Liver (tissue), 7 donors: ENCODE measurements at regions not wholly inside any gene's neighbourhood (a gene's known extent, or its start where the extent isn't known, plus 50 kb on each side); places are given as distances from the start of the nearest gene placed in this dataset.
"Not testable (repeated sequence)": the region's sequence is repeated elsewhere in the genome, so short reads cannot be mapped to it uniquely, and the experiment has no call there.

Experiments
- DNase-seq: peaks from one replicate; pipeline ENCODE4 v3.0.0-alpha.2; 2017; ENCODE audit warnings: low spot score
- H3K27ac ChIP-seq, 2 donors: one replicate each; pipeline ENCODE4 v1.7.0; 2013; ENCODE audit warnings: inconsistent platforms in 2 of 2, low read length in 2 of 2, control low read depth in 1 of 2, low read depth in 1 of 2, mild to moderate bottlenecking in 1 of 2
- H3K27me3 ChIP-seq, 4 donors: one replicate each; pipeline versions ENCODE4 v1.6.1 to v1.7.0; 2013; ENCODE audit warnings: low read length in 3 of 4, inconsistent platforms in 1 of 4, mild to moderate bottlenecking in 1 of 4, moderate library complexity in 1 of 4; ENCODE audit not compliant: control insufficient read depth in 4 of 4, insufficient read depth in 4 of 4
- H3K36me3 ChIP-seq, 4 donors: one replicate each; pipeline versions ENCODE4 v1.6.1 to v1.7.0; 2013; ENCODE audit warnings: low read length in 3 of 4, mild to moderate bottlenecking in 3 of 4, low read depth in 1 of 4, moderate library complexity in 1 of 4; ENCODE audit not compliant: control insufficient read depth in 4 of 4, insufficient read depth in 3 of 4
- H3K4me1 ChIP-seq, 4 donors: one replicate each; pipeline versions ENCODE4 v1.6.1 to v1.7.0; 2013; ENCODE audit warnings: low read length in 3 of 4, mild to moderate bottlenecking in 3 of 4, moderate library complexity in 1 of 4; ENCODE audit not compliant: control insufficient read depth in 4 of 4, insufficient read depth in 4 of 4
- H3K4me3 ChIP-seq, 3 donors: one replicate each; pipeline versions ENCODE4 v1.6.1 to v1.7.0; 2013; ENCODE audit warnings: low read length in 3 of 3, control low read depth in 1 of 3, low read depth in 1 of 3, mild to moderate bottlenecking in 1 of 3
- H3K9ac ChIP-seq, 2 donors: one replicate each; pipeline ENCODE4 v1.7.0; 2013; ENCODE audit warnings: low read length in 2 of 2, mild to moderate bottlenecking in 2 of 2, moderate library complexity in 2 of 2, control low read depth in 1 of 2, low read depth in 1 of 2
- H3K9me3 ChIP-seq, 4 donors: one replicate each; pipeline versions ENCODE4 v1.6.1 to v1.7.0; 2013; ENCODE audit warnings: low read length in 3 of 4; ENCODE audit not compliant: control insufficient read depth in 4 of 4
- EGR1 ChIP-seq, 2 donors: IDR thresholded peaks; 2 replicates each; pipeline ENCODE4 v1.6.1; 2016 to 2018; ENCODE audit warnings: antibody characterized with exemption in 2 of 2, low read depth in 2 of 2
- FOXA1 ChIP-seq: IDR thresholded peaks from 2 replicates; pipeline ENCODE4 v1.6.1; 2016; ENCODE audit warnings: antibody characterized with exemption
- FOXA2 ChIP-seq: IDR thresholded peaks from 2 replicates; pipeline ENCODE4 v1.6.1; 2016; ENCODE audit warnings: antibody characterized with exemption
- HNF4A ChIP-seq, 2 donors: conservative IDR thresholded peaks; 2 replicates each; pipeline ENCODE4 v1.6.1; 2016; ENCODE audit warnings: antibody characterized with exemption in 2 of 2, mild to moderate bottlenecking in 2 of 2
- HNF4G ChIP-seq: IDR thresholded peaks from 2 replicates; pipeline ENCODE4 v1.6.1; 2016; ENCODE audit warnings: antibody characterized with exemption
- JUND ChIP-seq, 2 donors: IDR thresholded peaks; 2 replicates each; pipeline ENCODE4 v1.6.1; 2016; ENCODE audit warnings: antibody characterized with exemption in 2 of 2
- MAX ChIP-seq: IDR thresholded peaks from 2 replicates; pipeline ENCODE4 v1.6.1; 2016; ENCODE audit warnings: antibody characterized with exemption
- NR2F2 ChIP-seq: IDR thresholded peaks from 2 replicates; pipeline ENCODE4 v1.6.1; 2016; ENCODE audit warnings: antibody characterized with exemption
- REST ChIP-seq: IDR thresholded peaks from 2 replicates; pipeline ENCODE4 v1.6.1; 2016; ENCODE audit warnings: antibody characterized with exemption, mild to moderate bottlenecking
- RXRA ChIP-seq, 2 donors: IDR thresholded peaks; 2 replicates each; pipeline ENCODE4 v1.6.1; 2017 to 2018; ENCODE audit warnings: antibody characterized with exemption in 2 of 2, mild to moderate bottlenecking in 1 of 2
- SP1 ChIP-seq: IDR thresholded peaks from 2 replicates; pipeline ENCODE4 v1.6.1; 2018; ENCODE audit warnings: antibody characterized with exemption, mild to moderate bottlenecking
- TAF1 ChIP-seq: conservative IDR thresholded peaks from 2 replicates; pipeline ENCODE4 v1.6.1; 2016; ENCODE audit warnings: antibody characterized with exemption, mild to moderate bottlenecking
- YY1 ChIP-seq: IDR thresholded peaks from 2 replicates; pipeline ENCODE4 v1.6.1; 2016; ENCODE audit warnings: antibody characterized with exemption, mild to moderate bottlenecking
- ZBTB33 ChIP-seq: IDR thresholded peaks from 2 replicates; pipeline ENCODE4 v1.6.1; 2016; ENCODE audit warnings: antibody characterized with exemption
- WGBS: extraction: QIAGEN DNeasy Blood & Tissue Kit; methylation state at CpG from one replicate; pipeline ENCODE4 v1.1.7; 2013; 5-methylcytosine and 5-hydroxymethylcytosine counted together
- TF ChIP-seq, protein P1 (sequence below): IDR thresholded peaks from 2 replicates; pipeline ENCODE4 v1.6.1; 2016; ENCODE audit warnings: antibody characterized with exemption
- donor health status: healthy.
- donor health status: healthy.
- donor health status: healthy.
- donor health status: healthy.

GRCh38 chr14:89507521-89507920 is 90.5 kb upstream of the FOXN3 start:
- peaks cover 0 to 2% (median 0%) of the 10 kb centered on the region in 4 donors for H3K36me3 ChIP-seq
- no peak overlapping the region for H3K9ac ChIP-seq
- no peak for DNase-seq
- TF ChIP-seq HNF4A (conservative IDR thresholded peaks at IDR 0.05): peak in 1 of 2 donors; percentile 24
- peak; percentile 59 to 68 for TF ChIP-seq RXRA (IDR thresholded peaks at IDR 0.05)
- no peak for TF ChIP-seq FOXA2
- TF ChIP-seq JUND (IDR thresholded peaks at IDR 0.05): peak in 1 of 2 donors; percentile 48
- H3K27me3 ChIP-seq: no peaks in the 10 kb centered on the region
- H3K4me1 ChIP-seq: peaks cover 2 to 13% (median 9%) of the 10 kb centered on the region in 4 donors
- no peaks in the 10 kb centered on the region for H3K9me3 ChIP-seq
- H3K27ac ChIP-seq: peak overlapping the region in 1 of 2 donors; percentile 37
- no peak overlapping the region for H3K4me3 ChIP-seq
- WGBS: 84% methylated on average over 1 of the region's 1 CpG

GRCh38 chr14:89506891-89507452 is 89.9 kb upstream of the FOXN3 start:
- not testable (repeated sequence) for H3K4me3 ChIP-seq, H3K9me3 ChIP-seq, H3K36me3 ChIP-seq, H3K27me3 ChIP-seq, H3K9ac ChIP-seq, DNase-seq
- WGBS: 76% methylated on average over 8 of the region's 8 CpGs
- peak overlapping the region in 1 of 2 donors; percentile 37 for H3K27ac ChIP-seq
- H3K4me1 ChIP-seq: peaks cover 2 to 13% (median 9%) of the 10 kb centered on the region in 4 donors

- peaks cover 2 to 23% (median 9%) of the 10 kb centered on the region in 4 donors for H3K4me1 ChIP-seq
- no peaks in the 10 kb centered on the region for H3K36me3 ChIP-seq
- DNase-seq: no peak
- no peaks in the 10 kb centered on the region for H3K9me3 ChIP-seq
- WGBS: 89% methylated on average over 6 of the region's 6 CpGs
- TF ChIP-seq YY1 (no peak), NR2F2 (no peak), HNF4A (conservative IDR thresholded peaks at IDR 0.05) (no peak), JUND (IDR thresholded peaks at IDR 0.05) (no peak), EGR1 (IDR thresholded peaks at IDR 0.05; ENCODE audit: low read depth in 2 of 2) (no peak)
- H3K4me3 ChIP-seq: no peak overlapping the region
- H3K27me3 ChIP-seq: no peaks in the 10 kb centered on the region
- H3K9ac ChIP-seq: no peak overlapping the region
- no peak overlapping the region for H3K27ac ChIP-seq
Measured at GRCh38 chr14:89504602-89505313, 87.7 kb upstream of the FOXN3 start.

GRCh38 chr14:89504091-89504490 is 87.1 kb upstream of the FOXN3 start:
- Histone ChIP-seq H3K27ac (no peak overlapping the region), H3K9me3 (no peaks in the 10 kb centered on the region), H3K4me1 (peaks cover 2 to 23% (median 9%) of the 10 kb centered on the region in 4 donors), H3K9ac (no peak overlapping the region), H3K4me3 (no peak overlapping the region), H3K27me3 (no peaks in the 10 kb centered on the region), H3K36me3 (no peaks in the 10 kb centered on the region)
- 85% methylated on average over 3 of the region's 3 CpGs for WGBS
- TF ChIP-seq FOXA1: no peak
- no peak for TF ChIP-seq REST
- no peak for TF ChIP-seq RXRA (IDR thresholded peaks at IDR 0.05)
- no peak for TF ChIP-seq MAX
- TF ChIP-seq, protein P1, sequence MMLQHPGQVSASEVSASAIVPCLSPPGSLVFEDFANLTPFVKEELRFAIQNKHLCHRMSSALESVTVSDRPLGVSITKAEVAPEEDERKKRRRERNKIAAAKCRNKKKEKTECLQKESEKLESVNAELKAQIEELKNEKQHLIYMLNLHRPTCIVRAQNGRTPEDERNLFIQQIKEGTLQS: no peak
- no peak for TF ChIP-seq YY1
- TF ChIP-seq NR2F2: no peak
- no peak for TF ChIP-seq SP1
- no peak for TF ChIP-seq ZBTB33
- TF ChIP-seq FOXA2: no peak
- no peak for TF ChIP-seq HNF4G
- no peak for TF ChIP-seq JUND (IDR thresholded peaks at IDR 0.05)
- no peak for TF ChIP-seq EGR1 (IDR thresholded peaks at IDR 0.05; ENCODE audit: low read depth in 2 of 2)
- no peak for TF ChIP-seq TAF1
- DNase-seq: no peak
